ENCODE measurements at regions not wholly inside any gene's neighbourhood (a gene's known extent, or its start where the extent isn't known, plus 50 kb on each side); places are given as distances from the start of the nearest gene placed in this dataset.

DNA sequence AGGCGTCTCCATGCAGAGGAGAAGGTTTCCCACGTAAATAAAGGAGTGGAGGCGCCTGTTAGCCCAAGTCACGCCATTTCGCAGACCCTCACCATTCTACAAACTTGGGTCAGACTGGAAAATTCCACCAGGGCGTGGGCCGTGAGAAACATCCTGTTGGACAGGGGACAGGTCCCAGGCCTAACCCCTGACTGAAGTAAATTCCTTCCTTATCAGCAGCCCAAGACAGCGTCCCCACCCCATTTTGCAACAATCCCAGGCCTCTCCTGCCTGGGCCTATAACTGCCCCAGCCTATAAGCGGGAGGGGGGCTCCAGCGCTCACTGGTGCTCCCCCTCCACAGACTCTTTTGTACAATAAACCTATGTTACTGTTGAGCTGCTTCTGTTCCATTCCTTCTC lies 57.3 kb upstream of the CBLN2 start (continued):
- TF ChIP-seq, protein P1, sequence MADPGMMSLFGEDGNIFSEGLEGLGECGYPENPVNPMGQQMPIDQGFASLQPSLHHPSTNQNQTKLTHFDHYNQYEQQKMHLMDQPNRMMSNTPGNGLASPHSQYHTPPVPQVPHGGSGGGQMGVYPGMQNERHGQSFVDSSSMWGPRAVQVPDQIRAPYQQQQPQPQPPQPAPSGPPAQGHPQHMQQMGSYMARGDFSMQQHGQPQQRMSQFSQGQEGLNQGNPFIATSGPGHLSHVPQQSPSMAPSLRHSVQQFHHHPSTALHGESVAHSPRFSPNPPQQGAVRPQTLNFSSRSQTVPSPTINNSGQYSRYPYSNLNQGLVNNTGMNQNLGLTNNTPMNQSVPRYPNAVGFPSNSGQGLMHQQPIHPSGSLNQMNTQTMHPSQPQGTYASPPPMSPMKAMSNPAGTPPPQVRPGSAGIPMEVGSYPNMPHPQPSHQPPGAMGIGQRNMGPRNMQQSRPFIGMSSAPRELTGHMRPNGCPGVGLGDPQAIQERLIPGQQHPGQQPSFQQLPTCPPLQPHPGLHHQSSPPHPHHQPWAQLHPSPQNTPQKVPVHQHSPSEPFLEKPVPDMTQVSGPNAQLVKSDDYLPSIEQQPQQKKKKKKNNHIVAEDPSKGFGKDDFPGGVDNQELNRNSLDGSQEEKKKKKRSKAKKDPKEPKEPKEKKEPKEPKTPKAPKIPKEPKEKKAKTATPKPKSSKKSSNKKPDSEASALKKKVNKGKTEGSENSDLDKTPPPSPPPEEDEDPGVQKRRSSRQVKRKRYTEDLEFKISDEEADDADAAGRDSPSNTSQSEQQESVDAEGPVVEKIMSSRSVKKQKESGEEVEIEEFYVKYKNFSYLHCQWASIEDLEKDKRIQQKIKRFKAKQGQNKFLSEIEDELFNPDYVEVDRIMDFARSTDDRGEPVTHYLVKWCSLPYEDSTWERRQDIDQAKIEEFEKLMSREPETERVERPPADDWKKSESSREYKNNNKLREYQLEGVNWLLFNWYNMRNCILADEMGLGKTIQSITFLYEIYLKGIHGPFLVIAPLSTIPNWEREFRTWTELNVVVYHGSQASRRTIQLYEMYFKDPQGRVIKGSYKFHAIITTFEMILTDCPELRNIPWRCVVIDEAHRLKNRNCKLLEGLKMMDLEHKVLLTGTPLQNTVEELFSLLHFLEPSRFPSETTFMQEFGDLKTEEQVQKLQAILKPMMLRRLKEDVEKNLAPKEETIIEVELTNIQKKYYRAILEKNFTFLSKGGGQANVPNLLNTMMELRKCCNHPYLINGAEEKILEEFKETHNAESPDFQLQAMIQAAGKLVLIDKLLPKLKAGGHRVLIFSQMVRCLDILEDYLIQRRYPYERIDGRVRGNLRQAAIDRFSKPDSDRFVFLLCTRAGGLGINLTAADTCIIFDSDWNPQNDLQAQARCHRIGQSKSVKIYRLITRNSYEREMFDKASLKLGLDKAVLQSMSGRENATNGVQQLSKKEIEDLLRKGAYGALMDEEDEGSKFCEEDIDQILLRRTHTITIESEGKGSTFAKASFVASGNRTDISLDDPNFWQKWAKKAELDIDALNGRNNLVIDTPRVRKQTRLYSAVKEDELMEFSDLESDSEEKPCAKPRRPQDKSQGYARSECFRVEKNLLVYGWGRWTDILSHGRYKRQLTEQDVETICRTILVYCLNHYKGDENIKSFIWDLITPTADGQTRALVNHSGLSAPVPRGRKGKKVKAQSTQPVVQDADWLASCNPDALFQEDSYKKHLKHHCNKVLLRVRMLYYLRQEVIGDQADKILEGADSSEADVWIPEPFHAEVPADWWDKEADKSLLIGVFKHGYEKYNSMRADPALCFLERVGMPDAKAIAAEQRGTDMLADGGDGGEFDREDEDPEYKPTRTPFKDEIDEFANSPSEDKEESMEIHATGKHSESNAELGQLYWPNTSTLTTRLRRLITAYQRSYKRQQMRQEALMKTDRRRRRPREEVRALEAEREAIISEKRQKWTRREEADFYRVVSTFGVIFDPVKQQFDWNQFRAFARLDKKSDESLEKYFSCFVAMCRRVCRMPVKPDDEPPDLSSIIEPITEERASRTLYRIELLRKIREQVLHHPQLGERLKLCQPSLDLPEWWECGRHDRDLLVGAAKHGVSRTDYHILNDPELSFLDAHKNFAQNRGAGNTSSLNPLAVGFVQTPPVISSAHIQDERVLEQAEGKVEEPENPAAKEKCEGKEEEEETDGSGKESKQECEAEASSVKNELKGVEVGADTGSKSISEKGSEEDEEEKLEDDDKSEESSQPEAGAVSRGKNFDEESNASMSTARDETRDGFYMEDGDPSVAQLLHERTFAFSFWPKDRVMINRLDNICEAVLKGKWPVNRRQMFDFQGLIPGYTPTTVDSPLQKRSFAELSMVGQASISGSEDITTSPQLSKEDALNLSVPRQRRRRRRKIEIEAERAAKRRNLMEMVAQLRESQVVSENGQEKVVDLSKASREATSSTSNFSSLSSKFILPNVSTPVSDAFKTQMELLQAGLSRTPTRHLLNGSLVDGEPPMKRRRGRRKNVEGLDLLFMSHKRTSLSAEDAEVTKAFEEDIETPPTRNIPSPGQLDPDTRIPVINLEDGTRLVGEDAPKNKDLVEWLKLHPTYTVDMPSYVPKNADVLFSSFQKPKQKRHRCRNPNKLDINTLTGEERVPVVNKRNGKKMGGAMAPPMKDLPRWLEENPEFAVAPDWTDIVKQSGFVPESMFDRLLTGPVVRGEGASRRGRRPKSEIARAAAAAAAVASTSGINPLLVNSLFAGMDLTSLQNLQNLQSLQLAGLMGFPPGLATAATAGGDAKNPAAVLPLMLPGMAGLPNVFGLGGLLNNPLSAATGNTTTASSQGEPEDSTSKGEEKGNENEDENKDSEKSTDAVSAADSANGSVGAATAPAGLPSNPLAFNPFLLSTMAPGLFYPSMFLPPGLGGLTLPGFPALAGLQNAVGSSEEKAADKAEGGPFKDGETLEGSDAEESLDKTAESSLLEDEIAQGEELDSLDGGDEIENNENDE (IDR thresholded peaks at IDR 0.05; ENCODE audit: insufficient replicate concordance, low read length), result no peak
- TF ChIP-seq ATF3 (IDR thresholded peaks at IDR 0.05; ENCODE audit: insufficient read depth, low read depth, low read length) (no peak), RXRA (IDR thresholded peaks at IDR 0.05; ENCODE audit: insufficient read depth, low read depth, low read length) (no peak), POLR2AphosphoS5 (IDR thresholded peaks at IDR 0.05; ENCODE audit: low read depth, low read length) (no peak), ZNF274 (IDR thresholded peaks at IDR 0.05; ENCODE audit: borderline replicate concordance, extremely low read depth, low read length) (no peak), SAP30 (IDR thresholded peaks at IDR 0.05; ENCODE audit: insufficient read depth, insufficient replicate concordance, low read length) (no peak), SIRT6 (IDR thresholded peaks at IDR 0.05; ENCODE audit: low read length) (no peak), KDM5A (IDR thresholded peaks at IDR 0.05; ENCODE audit: low read length) (no peak), JUN (IDR thresholded peaks at IDR 0.05; ENCODE audit: low read depth, low read length) (no peak), HDAC6 (IDR thresholded peaks at IDR 0.05; ENCODE audit: low read depth, low read length) (no peak)
- TF ChIP-seq, protein P2, sequence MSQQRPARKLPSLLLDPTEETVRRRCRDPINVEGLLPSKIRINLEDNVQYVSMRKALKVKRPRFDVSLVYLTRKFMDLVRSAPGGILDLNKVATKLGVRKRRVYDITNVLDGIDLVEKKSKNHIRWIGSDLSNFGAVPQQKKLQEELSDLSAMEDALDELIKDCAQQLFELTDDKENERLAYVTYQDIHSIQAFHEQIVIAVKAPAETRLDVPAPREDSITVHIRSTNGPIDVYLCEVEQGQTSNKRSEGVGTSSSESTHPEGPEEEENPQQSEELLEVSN (IDR thresholded peaks at IDR 0.05), result no peak
